OCI-LY1 (cell line): ENCODE measurements at regions not wholly inside any gene's neighbourhood (a gene's known extent, or its start where the extent isn't known, plus 50 kb on each side); places are given as distances from the start of the nearest gene placed in this dataset.

ENCODE experiments used
- H2AFZ ChIP-seq: fragments of 200-600 bp; sonication (generic), shearing (Covaris generic); 2 replicates; pipeline ENCODE4 v1.6.0; 2014; ENCODE audit warnings: antibody characterized with exemption, mild to moderate bottlenecking, low read length
- H3F3A ChIP-seq: fragments of 200-600 bp; sonication (generic), shearing (Covaris generic); 2 replicates; pipeline ENCODE4 v1.6.0; 2014; ENCODE audit warnings: mild to moderate bottlenecking, antibody characterized with exemption, low read length, moderate library complexity; ENCODE audit not compliant: insufficient read depth
- H3K27ac ChIP-seq: fragments of 200-600 bp; sonication (generic); 2 replicates; pipeline ENCODE4 v1.5.1; 2014; ENCODE audit warnings: low read length, mixed run types, mild to moderate bottlenecking, low read depth; ENCODE audit not compliant: poor library complexity, severe bottlenecking
- H3K27me3 ChIP-seq: fragments of 200-600 bp; sonication (generic); 2 replicates; pipeline ENCODE4 v1.6.0; 2014; ENCODE audit warnings: antibody characterized with exemption, mild to moderate bottlenecking, low read length, moderate library complexity; ENCODE audit not compliant: insufficient read depth
- H3K36me3 ChIP-seq: fragments of 200-600 bp; sonication (generic); 2 replicates; pipeline ENCODE4 v1.6.1; 2014; ENCODE audit warnings: mild to moderate bottlenecking, antibody characterized with exemption, low read length, moderate library complexity, mixed read lengths; ENCODE audit not compliant: insufficient read depth
- H3K4me1 ChIP-seq: fragments of 200-600 bp; sonication (generic); 2 replicates; pipeline ENCODE4 v1.5.1; 2014; ENCODE audit warnings: mild to moderate bottlenecking, low read length, moderate library complexity; ENCODE audit not compliant: insufficient read depth, severe bottlenecking
- H3K4me2 ChIP-seq: fragments of 200-600 bp; sonication (generic), shearing (Covaris generic); 2 replicates; pipeline ENCODE4 v1.6.1; 2014; ENCODE audit warnings: low read length
- H3K4me3 ChIP-seq: fragments of 200-600 bp; sonication (generic); 2 replicates; pipeline ENCODE4 v1.5.1; 2014; ENCODE audit warnings: low read length, low read depth, mild to moderate bottlenecking, mixed read lengths; ENCODE audit not compliant: poor library complexity, severe bottlenecking
- H3K79me2 ChIP-seq: fragments of 200-600 bp; shearing (Covaris generic); 2 replicates; pipeline ENCODE4 v1.6.1; 2016; ENCODE audit warnings: mixed run types, low read length, mixed read lengths; ENCODE audit not compliant: insufficient read depth
- H3K9ac ChIP-seq: fragments of 200-600 bp; sonication (generic), shearing (Covaris generic); 2 replicates; pipeline ENCODE4 v1.6.1; 2014; ENCODE audit warnings: mild to moderate bottlenecking, low read length, mixed read lengths
- H3K9me2 ChIP-seq: fragments of 200-600 bp; sonication (generic), shearing (Covaris generic); 2 replicates; pipeline ENCODE4 v1.6.1; 2014; ENCODE audit warnings: low read depth, mild to moderate bottlenecking, low read length, mixed read lengths
- H3K9me3 ChIP-seq: fragments of 200-600 bp; shearing (Covaris generic); 2 replicates; pipeline ENCODE4 v1.6.1; 2014; ENCODE audit warnings: low read length, mixed read lengths
- H4K20me1 ChIP-seq: fragments of 200-600 bp; sonication (generic), shearing (Covaris generic); 2 replicates; pipeline ENCODE4 v1.6.0; 2016; ENCODE audit warnings: mild to moderate bottlenecking, low read length; ENCODE audit not compliant: insufficient read depth
- EZH2 ChIP-seq: fragments of 200-600 bp; sonication (generic), shearing (Covaris generic); IDR thresholded peaks from 2 replicates; pipeline ENCODE4 v1.8.0; 2017; ENCODE audit warnings: borderline replicate concordance, mixed run types, mild to moderate bottlenecking, antibody characterized with exemption, low read length, moderate library complexity, mixed read lengths
- TF ChIP-seq, protein P1 (sequence below): fragments of 200-600 bp; sonication (generic), shearing (Covaris generic); IDR thresholded peaks from 2 replicates; pipeline ENCODE4 v1.5.1; 2017; ENCODE audit warnings: mild to moderate bottlenecking, antibody characterized with exemption, low read length, moderate library complexity, mixed read lengths

DNA sequence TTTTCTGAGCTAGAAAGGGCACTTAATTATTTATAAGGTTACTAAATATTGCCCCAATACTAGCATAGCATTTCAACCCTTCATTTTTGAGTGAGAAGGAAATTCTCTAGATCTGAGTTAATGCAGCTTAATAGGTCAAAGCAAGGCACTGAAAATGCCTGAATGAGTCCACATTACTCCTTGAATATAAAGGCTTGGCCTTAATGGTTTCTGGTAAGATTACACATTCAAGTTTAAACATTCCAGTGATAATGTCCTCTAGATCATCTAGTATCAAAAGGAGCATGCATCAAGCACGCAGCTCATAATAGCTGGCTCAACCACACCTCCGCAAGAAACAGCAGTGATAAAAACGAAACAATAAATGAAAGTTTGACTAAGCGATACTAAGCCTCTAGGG lies 87.5 kb downstream of the SPANXN3 start:
- no peaks in the 10 kb centered on the region for H3K9me2 ChIP-seq
- H3K4me3 ChIP-seq, result no peak overlapping the region
- H4K20me1 ChIP-seq, result no peaks in the 10 kb centered on the region
- no peaks in the 10 kb centered on the region for H3K79me2 ChIP-seq
- TF ChIP-seq, protein P1, sequence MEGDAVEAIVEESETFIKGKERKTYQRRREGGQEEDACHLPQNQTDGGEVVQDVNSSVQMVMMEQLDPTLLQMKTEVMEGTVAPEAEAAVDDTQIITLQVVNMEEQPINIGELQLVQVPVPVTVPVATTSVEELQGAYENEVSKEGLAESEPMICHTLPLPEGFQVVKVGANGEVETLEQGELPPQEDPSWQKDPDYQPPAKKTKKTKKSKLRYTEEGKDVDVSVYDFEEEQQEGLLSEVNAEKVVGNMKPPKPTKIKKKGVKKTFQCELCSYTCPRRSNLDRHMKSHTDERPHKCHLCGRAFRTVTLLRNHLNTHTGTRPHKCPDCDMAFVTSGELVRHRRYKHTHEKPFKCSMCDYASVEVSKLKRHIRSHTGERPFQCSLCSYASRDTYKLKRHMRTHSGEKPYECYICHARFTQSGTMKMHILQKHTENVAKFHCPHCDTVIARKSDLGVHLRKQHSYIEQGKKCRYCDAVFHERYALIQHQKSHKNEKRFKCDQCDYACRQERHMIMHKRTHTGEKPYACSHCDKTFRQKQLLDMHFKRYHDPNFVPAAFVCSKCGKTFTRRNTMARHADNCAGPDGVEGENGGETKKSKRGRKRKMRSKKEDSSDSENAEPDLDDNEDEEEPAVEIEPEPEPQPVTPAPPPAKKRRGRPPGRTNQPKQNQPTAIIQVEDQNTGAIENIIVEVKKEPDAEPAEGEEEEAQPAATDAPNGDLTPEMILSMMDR, result no peak
- no peak for TF ChIP-seq EZH2
- no peaks in the 10 kb centered on the region for H3F3A ChIP-seq
- H3K4me2 ChIP-seq, result no peak overlapping the region
- H2AFZ ChIP-seq, result no peak overlapping the region
- H3K27me3 ChIP-seq, result no peaks in the 10 kb centered on the region
- no peaks in the 10 kb centered on the region for H3K4me1 ChIP-seq
- H3K27ac ChIP-seq, result no peak overlapping the region
- H3K9me3 ChIP-seq, result no peaks in the 10 kb centered on the region
- no peak overlapping the region for H3K9ac ChIP-seq
- no peaks in the 10 kb centered on the region for H3K36me3 ChIP-seq

DNA sequence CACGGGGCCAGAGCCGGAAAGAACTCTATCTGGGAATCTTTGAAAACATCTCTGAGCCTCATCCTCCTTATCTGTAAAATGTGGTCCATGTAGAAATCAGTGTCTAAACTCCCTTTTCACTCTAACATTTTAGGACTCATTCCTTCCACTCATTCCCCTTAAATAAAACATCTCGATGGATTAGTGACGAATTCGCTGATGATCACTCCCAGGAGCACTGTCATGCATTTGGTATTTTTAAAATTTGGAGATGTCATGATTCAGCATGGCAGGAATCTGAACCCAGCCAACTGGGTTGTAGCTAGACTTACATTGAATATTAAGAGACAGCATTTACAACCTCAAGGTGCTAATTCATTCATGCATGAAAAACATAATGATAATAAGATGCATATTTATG lies 88.1 kb downstream of the SPANXN3 start:
- no peak overlapping the region for H3K9ac ChIP-seq
- TF ChIP-seq, protein P1, result no peak
- TF ChIP-seq EZH2, result no peak
- H3K36me3 ChIP-seq, result no peaks in the 10 kb centered on the region

DNA sequence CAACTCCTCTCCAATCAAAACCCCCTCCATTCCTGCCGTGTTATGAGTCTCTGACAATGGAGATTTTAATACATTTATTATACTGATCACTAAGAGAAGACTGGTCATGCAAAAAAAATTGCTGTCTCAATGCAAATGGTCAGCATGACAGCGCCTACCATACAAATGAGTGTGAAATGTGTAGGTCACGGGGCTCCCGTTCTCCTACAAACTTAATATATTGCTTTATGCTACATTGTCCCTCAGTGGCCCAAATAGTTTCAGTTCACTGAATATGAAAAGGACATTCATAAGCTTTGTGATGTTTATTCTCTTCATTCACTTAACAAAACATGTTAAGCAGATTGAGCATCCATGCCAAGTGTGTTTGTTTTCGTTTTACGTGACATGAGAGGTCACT lies 116.1 kb downstream of the SPANXN3 start:
- Histone ChIP-seq H3K27me3 (no peaks in the 10 kb centered on the region), H2AFZ (no peak overlapping the region), H3K9me3 (no peaks in the 10 kb centered on the region), H3K4me2 (no peak overlapping the region), H3K79me2 (no peaks in the 10 kb centered on the region), H3K9ac (no peak overlapping the region), H3K4me3 (no peak overlapping the region), H3K27ac (no peak overlapping the region), H3K4me1 (no peaks in the 10 kb centered on the region), H3K9me2 (no peaks in the 10 kb centered on the region), H4K20me1 (no peaks in the 10 kb centered on the region), H3K36me3 (no peaks in the 10 kb centered on the region), H3F3A (no peaks in the 10 kb centered on the region)
- TF ChIP-seq, protein P1, result no peak
- no peak for TF ChIP-seq EZH2

More for the DNA sequence above, 88.1 kb downstream of the SPANXN3 start:
- Histone ChIP-seq H3K4me3 (no peak overlapping the region), H3K27ac (no peak overlapping the region), H2AFZ (no peak overlapping the region), H3K9me2 (no peaks in the 10 kb centered on the region), H3K27me3 (no peaks in the 10 kb centered on the region), H4K20me1 (no peaks in the 10 kb centered on the region), H3K4me1 (no peaks in the 10 kb centered on the region), H3K9me3 (no peaks in the 10 kb centered on the region), H3F3A (no peaks in the 10 kb centered on the region), H3K79me2 (no peaks in the 10 kb centered on the region), H3K4me2 (no peak overlapping the region)
